ENCODE measurements at regions not wholly inside any gene's neighbourhood (a gene's known extent, or its start where the extent isn't known, plus 50 kb on each side); places are given as distances from the start of the nearest gene placed in this dataset.

GRCh38 chr12:66066137-66066928 is 64.2 kb downstream of the LLPH start:
- no peak for DNase-seq (ENCODE audit: low spot score)

- DNase-seq (ENCODE audit: low spot score) = no peak
Observed at GRCh38 chr12:66065641-66066136, 64.9 kb downstream of the LLPH start.

DNA sequence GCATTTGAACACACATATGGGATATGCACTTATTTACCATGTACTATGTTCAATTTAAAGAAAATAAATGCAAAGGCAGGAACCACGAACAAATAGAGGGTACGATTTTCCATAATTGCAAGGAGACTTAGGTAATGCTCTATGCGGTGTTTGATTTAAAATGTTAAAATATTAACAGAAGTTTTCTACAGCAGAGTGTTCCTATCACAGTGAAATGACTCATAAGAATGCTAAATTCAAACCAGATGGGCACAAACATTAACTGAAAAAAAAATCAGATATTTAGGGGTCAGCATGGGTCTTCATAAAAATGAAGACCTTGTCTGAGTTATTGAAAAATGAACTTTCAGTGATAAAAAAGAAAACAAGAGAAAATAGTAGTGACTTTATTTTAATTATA is 65.4 kb downstream of the LLPH start:
- DNase-seq (ENCODE audit: low spot score) = peak; percentile 13

DNA sequence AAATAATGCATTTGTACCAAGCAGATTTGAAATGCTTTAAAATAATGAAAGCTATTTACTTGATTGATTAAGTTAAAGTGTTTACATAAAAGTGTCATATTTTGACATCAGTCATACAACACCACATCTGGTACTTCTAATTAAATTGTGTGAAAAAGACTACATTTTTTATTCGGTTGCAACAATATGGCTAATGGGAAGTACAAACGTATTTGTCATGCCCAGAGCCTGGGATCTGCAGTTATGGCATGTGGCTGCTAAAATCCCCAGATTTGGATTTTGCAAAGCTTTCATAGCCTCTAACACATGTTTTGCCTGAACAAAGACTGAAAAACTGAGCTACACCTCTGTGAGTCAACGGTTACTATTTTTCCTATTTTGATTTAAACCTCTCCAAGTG is 66.6 kb downstream of the LLPH start:
- no peak for DNase-seq (ENCODE audit: low spot score)

DNA sequence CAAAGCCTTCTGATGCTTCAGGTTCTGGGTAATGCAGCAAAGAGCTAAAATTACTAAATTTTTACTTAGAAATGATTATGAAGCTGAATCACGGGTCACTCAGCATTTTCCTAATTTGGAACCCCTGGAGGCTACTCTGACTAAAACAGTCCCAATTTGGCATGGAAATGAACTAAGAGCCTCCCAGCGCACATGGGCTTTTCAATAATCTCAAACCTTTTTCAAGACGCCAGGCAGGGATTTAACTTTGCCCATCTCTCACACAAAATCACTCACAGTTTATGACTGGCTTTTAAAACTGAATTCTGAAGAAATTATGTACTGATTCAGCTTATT is 68.3 kb downstream of the LLPH start:
- DNase-seq (ENCODE audit: low spot score) = no peak

DNA sequence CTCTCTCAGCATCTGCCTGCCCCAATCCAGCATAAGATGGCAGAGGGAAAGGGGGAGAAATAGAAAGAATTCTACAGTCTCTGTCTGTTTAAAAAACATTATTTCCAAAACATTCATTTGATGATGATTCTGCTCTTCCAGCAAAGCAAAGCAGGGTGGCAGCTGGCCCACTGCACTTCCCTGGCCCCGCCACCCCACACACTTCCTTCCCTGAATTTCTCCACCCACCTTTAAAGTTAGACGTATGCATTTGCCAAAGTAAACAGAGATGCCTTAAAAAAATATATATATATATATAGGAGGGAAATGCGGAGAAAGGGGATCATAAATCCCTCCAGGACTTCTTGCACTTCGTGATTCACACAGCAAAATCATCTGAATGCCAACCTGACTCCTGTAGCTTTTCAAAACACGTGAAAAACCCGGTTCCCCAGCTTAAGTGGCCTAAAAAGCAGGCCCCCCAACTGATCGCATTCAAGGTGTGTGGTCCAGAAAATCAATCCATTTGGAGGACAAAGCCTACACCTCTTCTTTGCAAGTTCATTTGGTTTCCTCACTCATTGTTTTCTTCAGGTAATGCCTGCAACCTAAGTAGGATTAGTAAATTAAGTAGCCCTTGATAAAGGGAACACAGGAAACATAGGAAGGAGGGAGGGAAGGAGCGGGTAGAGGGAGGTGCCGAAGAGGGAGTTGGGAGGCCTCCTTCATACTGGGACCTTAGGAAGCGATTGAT is 68.8 kb downstream of the LLPH start:
- no peak for DNase-seq (ENCODE audit: low spot score)

DNA sequence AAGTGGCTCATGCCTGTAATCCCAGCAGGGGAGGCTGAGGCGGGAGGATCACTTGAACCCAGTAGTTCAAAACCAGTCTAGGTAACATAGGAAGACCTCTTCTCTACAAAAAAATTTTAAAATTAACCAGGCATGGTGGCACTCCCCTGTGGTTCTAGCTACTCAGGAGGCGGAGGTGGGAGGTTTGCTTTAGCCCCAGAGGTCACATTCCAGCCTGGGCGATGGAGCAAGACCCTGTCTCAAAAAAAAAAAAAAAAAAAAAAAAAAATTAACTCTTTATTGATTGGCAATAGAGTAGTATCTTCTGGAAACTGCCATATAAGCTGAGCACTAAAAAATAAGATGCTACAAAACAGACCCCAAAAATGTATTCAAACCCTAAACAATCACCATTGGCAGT is 69.5 kb downstream of the LLPH start:
- DNase-seq (ENCODE audit: low spot score) = no peak

GRCh38 chr12:66060163-66060907 is 70.2 kb downstream of the LLPH start:
- DNase-seq (ENCODE audit: low spot score) = no peak

DNA sequence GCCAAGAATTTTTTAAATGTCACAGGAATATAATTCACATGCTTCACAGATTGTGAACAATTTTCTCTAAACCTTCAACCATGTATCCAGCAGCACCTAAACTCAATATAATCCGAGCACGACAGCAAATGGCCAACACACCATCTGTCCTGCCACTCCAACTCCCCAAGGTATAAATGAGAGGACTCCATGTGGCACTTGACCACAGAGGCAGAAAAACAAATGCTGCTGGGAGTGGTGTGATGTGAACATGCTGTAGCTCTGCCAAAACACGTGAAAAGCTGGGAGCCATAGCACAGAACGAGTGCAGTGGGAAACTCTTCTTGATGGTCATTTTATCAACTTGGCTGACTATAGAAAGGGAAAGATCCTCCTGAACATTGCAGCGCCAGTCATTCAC is 70.9 kb downstream of the LLPH start:
- no peak for DNase-seq (ENCODE audit: low spot score)

DNA sequence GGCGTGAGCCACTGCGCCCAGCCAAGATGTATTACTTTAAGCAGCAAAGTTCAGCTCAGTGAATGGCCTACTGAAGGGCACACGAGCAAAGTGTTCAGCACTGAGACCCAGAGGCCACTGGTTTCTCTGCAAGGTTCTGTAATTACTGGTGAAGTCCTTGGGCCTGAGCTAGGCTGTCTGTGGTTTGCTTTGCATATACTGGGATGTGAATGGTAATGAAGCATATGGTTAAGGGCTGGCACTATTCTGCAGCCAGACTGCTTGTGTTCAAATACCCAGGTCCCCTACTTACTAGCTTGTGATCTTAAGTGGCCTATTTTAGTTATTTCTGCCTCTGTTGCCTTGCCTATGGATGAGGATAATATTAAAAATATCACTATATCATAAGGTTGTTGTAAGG is 72.0 kb downstream of the LLPH start:
- DNase-seq (ENCODE audit: low spot score) = no peak

GRCh38 chr12:66055837-66056319 is 74.7 kb downstream of the LLPH start:
- no peak for DNase-seq (ENCODE audit: low spot score)

GRCh38 chr12:66052988-66053615 is 77.4 kb downstream of the LLPH start:
- DNase-seq (ENCODE audit: low spot score) = no peak

- DNase-seq (ENCODE audit: low spot score) = no peak
Observed at GRCh38 chr12:66051361-66051760, 79.2 kb downstream of the LLPH start.

DNA sequence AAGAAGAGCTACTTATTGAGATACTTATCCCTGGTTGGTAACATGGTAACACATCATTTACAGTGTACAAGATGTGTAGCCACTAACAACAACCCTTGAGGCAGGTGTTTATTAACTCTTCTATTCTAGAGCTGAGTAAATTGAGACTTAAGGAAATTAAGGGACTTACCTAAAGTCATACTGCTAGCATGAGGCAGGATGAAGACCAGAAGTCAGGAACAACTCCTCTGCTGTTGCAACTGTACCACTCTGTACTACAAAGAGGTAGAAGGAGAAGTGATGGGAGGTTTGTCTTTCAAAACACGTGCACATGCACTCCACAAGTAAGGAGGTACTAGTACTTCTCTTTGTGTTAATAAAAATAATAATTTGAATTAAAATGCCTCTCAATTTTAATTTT is 79.9 kb downstream of the LLPH start:
- no peak for DNase-seq (ENCODE audit: low spot score)

DNA sequence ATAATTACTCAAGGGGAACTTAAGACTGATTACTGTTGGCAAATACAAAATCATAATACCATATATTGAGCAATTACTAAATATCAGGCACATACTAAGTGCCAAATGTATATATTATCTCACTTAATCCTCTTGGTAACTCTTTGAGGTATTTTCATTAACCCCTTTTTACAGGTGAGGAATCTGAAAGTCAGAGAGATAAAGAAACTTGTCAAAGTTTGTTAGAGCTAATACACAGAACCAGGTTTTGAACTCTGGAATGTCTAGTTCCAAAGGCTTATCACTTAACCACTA is 80.3 kb downstream of the LLPH start:
- no peak for DNase-seq (ENCODE audit: low spot score)

GRCh38 chr12:66049538-66050282 is 80.8 kb downstream of the LLPH start:
- no peak for DNase-seq (ENCODE audit: low spot score)

DNA sequence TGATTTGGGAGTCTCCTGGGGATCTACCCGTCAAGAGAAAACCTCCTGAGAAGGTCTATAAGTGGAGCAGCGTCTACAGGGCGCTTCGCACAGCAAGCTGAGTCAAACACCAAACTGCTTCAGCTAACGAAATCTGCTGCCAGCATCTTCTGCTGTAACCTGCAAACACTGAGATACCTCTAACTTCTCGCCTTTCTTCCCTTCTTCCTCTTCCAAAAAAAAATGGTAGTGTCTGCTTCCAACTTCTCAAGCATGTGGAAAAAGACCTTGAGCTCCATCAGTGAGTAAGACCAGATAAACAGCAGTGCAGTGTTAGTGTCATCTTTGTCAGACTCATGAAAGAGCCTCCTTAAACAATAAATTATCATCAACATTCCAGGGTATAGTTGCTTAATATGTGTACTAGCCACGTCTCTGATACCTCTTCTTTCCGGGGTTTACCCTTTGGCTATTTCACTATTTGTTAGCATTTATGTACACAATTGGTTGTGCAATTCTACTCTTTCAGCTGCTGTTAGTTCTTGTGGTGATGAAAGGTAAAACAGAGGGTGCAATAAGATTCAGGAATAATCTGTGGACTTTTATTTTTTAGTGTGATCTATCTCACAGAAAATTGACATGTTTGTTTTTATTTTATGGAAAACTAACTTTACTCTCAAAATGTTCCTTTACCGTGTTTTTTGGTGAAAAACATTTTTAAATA is 81.6 kb downstream of the LLPH start:
- DNase-seq (ENCODE audit: low spot score) = peak; percentile 13

- no peak for DNase-seq (ENCODE audit: low spot score)
Observed at GRCh38 chr12:66048218-66048834, 82.2 kb downstream of the LLPH start.

DNA sequence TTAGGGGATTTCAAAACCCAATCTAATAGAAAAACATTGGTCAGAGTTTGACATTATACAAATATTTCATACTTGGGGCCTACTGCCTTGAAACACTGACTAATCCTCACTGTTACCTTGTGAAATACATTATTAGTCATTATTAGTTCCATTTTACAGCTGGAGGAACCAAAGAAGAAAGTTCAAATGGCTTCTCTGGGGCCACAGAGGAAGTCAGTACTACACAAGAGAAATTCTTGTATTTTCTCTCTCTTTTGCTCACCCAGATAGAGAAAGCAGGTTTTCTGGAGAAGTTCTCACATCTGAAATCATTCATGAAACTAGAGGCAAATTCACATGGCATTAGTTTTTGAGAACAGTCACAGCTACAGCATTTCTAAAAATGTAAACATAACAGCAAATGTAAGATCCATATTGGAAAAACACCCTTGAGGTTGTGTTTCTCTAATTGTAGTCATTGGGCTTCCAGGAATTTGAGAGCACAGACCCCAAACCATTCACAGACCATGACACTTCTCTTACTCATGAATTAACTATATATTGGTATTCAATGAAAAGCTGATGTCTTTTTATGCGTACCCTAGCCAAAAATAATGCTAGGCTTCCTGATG is 83.0 kb downstream of the LLPH start:
- DNase-seq (ENCODE audit: low spot score) = peak; percentile 54

DNA sequence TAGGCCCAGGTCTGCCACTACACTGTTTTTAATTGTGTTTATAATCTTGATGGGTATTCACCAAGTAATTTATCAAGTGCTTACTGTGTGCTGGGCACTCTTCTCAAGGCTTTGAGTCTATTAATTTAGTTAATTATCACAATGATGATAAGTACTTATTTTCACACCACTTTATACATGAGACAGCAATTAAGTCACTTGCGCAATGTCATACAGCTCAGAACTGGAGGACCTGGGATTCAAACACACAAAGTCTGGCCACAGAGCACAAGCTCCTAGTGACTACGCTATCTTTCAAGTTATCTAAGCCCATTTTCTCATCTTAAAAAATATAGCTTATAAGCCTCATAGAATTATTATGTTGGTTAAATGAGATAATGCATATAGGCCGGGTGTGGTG is 85.0 kb downstream of the LLPH start:
- DNase-seq (ENCODE audit: low spot score) = no peak
